ENCODE measurements at regions not wholly inside any gene's neighbourhood (a gene's known extent, or its start where the extent isn't known, plus 50 kb on each side); places are given as distances from the start of the nearest gene placed in this dataset.
"Not testable (repeated sequence)": the region's sequence is repeated elsewhere in the genome, so short reads cannot be mapped to it uniquely, and the experiment has no call there.

DNA sequence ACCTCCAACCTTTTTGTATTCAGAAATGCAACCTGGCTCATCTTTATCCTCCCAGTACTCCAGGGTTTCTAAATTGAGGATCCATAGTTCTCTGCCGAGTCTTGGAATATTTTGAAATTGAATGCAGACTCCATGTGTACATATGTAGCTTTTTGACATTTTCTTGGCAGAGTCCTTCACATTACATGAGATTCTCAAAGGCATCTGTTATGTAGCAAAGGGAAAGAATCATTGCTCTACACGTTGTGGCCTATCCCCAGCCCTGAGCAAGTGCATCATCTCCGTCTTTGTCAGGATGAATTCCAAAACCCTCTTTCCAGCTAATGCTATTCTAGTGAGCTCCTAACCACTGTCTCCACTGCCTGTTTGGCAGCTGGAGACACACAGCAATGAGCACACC lies 742.9 kb downstream of the DHX35 start:
- DNase-seq (ENCODE audit: low spot score), result no peak

DNA sequence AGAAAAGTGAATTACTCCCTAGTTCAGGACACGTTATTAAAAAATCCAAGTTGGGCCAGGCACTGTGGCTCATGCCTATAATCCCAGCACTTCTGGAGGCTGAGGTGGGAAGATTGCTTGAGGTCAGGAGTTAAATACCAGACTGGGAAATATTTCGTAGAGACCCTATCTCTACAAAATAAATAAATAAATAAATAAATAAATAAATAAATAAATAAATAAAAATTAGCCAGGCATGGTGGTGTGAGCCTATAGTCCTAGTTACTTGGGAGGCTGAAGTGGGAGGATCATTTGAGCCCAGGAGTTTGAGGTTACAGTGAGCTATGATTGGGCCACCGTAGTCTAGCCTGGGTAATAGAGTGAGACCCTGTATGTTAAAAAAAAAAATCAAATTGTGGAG lies 741.2 kb downstream of the DHX35 start:
- DNase-seq (ENCODE audit: low spot score), result not testable (repeated sequence)

- DNase-seq (ENCODE audit: low spot score), result no peak
Measured at GRCh38 chr20:39702701-39703349, 740.7 kb downstream of the DHX35 start.

DNA sequence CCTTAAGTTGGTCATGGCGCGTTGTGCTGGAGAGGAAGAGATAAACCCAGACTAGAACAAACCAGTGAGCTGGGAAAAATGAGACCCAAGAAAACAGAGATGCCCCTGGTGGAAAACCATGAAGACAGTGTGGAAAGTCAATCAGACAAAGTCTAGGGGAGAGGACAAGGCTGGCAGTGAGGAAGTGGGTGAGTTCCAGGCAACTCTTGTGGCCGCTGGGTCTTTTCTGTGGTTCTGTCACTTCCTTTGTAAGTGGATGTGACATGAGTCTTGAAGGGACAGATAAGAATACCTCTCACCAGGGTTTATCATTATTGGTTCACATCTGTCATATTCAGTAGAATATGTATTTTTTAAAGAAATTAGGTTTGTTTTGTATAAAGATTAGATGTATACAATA lies 738.4 kb downstream of the DHX35 start:
- DNase-seq (ENCODE audit: low spot score), result no peak

DNA sequence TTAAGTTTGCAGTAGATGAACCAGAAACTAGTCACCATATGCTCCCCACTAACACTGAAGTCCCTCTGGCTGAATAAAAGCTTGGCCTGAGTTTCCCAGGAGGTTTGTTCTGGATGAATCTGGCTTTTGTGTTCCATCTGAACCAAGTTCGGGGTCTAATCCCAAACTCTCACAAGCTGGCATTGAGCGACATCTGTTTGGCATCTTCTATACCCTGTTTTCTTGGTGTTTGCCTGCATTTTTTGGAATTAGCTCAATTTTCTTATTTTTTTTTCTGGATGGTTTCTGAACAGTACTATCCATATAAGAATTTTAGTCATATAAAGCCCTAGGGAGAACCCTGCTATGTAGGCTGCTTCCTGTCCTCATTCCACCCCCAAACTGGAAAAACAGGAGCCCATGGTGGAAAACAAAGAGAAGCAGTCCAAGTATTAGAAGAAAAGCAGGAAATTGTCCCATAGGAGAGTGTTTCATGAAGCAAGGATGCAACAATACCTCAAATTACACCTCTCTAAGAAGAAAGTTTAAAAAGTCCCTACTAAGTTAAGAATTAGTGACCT lies 737.1 kb downstream of the DHX35 start:
- no peak for DNase-seq (ENCODE audit: low spot score)

- DNase-seq (ENCODE audit: low spot score), result no peak
Measured at GRCh38 chr20:39698752-39699151, 736.6 kb downstream of the DHX35 start.

DNA sequence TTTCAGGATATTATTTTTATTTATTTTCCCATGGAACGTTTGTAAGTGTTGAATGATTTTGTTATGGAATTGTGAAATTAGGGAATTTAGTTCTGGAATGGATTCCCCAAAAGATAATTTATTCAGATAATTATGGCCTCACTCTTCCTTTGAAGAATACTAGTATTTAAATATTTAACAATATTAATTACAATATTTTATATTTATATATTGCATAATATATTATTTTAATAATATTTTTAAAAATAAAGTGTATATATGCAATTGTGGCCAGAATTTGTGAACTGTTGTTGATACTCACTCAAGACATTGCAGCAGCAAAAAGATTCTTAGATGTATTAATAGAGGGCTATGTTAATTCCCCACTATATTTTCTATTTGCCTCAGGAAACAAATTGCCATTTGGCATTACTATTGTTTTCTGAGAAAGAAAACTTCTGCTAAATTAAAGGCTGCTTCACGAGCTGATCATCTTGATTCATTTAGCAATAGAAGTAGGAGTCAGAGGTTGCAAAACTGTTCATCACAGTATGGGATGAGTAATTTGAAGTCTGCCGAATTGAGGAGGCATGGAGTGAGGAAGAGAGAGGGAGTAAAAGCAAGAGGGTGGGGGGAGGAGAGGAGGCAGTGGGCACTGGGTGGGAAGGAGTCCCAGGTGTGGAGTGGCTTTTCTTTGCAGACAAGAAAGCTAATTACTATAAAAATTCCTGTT lies 729.2 kb downstream of the DHX35 start:
- no peak for DNase-seq (ENCODE audit: low spot score)

DNA sequence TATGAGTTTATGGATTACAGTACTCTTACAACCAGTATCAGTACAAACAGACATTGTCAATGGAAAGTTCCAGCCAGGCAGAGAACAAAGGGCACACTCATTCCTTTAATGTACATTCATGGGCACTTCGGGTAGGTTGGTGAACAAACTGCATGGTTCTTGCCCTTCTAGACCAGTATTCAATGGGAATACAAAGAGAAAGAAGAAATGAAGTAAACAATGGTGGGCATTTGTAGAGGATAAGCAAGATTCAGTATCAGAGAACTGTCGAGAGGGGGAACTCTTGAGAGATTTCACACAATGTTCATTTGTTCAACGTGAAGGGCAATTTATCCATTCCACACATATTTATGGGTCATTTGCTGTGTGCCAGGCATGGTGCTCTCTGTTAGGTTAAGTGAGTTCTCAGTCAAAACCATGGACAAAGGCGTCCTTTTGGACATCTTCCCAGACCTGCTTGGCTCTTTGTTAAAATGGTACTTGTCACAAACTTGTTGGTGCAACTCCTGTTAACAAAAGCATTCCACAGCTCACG lies 714.8 kb downstream of the DHX35 start:
- DNase-seq (ENCODE audit: low spot score), result no peak

GRCh38 chr20:39676241-39676640 lies 714.1 kb downstream of the DHX35 start:
- no peak for DNase-seq (ENCODE audit: low spot score)

GRCh38 chr20:39674842-39675241 lies 712.7 kb downstream of the DHX35 start:
- DNase-seq (ENCODE audit: low spot score), result no peak

DNA sequence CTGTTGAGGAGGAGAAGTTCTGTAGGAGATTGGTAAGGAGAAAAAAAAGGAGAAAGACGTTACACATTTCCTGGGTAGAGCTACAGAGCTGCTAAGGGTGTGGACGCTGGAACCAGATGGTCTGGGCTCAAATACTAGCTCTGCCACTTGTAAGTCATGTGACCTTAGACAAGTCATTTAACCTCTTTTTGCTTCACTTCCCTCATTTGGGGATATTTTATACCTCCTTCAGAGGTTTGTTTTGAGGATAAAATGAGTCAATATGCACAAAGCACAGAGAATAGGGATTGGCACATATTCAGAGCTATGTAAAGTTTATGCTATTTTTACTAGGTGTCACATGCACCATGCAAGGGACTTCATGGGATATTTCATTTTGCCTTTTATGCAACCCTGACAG lies 708.8 kb downstream of the DHX35 start:
- no peak for DNase-seq (ENCODE audit: low spot score)

DNA sequence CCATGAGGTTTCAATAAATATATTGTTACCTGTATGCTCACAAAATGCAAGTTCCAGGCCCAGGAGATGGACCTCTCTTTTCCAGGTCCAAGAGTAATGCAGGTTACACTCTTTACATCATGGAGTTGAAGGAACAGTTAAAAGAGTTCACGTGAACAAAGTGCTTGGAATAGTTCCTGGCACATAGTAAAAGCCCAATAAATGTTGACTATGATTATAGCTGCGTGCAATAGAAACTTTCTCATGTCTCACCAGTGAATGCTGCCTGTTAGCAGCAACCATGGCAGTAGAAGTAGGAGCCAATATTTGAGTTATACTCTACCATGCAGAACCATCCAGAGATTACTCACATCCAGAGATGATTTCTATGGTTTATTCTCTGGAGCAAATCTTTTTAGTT lies 707.5 kb downstream of the DHX35 start:
- no peak for DNase-seq (ENCODE audit: low spot score)

DNA sequence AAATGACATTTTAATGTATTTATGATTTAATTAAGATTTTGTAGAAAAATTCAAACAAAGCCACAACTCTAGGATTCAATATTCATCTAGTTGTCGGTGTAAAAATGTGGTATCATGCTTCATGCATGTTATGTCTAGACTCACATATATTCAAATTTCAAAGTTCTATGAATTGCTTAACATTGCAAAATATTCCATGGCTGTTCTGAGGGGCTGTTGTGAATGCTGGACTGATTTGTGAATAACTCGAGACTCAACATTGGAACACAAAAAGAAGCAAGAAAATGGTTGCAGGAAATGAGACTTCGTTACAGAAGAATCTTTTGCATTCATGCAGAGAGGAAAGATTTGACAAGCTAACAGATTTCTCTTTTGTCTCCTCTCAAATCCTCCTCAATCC lies 705.9 kb downstream of the DHX35 start:
- no peak for DNase-seq (ENCODE audit: low spot score)

GRCh38 chr20:39661833-39662232 lies 699.7 kb downstream of the DHX35 start:
- DNase-seq (ENCODE audit: low spot score), result no peak

- no peak for DNase-seq (ENCODE audit: low spot score)
Measured at GRCh38 chr20:39660965-39661364, 698.8 kb downstream of the DHX35 start.

- DNase-seq (ENCODE audit: low spot score), result no peak
Measured at GRCh38 chr20:39660226-39660625, 698.1 kb downstream of the DHX35 start.

GRCh38 chr20:39658662-39659409 lies 696.7 kb downstream of the DHX35 start:
- no peak for DNase-seq (ENCODE audit: low spot score)

- DNase-seq (ENCODE audit: low spot score), result no peak
Measured at GRCh38 chr20:39654171-39654570, 692.0 kb downstream of the DHX35 start.

DNA sequence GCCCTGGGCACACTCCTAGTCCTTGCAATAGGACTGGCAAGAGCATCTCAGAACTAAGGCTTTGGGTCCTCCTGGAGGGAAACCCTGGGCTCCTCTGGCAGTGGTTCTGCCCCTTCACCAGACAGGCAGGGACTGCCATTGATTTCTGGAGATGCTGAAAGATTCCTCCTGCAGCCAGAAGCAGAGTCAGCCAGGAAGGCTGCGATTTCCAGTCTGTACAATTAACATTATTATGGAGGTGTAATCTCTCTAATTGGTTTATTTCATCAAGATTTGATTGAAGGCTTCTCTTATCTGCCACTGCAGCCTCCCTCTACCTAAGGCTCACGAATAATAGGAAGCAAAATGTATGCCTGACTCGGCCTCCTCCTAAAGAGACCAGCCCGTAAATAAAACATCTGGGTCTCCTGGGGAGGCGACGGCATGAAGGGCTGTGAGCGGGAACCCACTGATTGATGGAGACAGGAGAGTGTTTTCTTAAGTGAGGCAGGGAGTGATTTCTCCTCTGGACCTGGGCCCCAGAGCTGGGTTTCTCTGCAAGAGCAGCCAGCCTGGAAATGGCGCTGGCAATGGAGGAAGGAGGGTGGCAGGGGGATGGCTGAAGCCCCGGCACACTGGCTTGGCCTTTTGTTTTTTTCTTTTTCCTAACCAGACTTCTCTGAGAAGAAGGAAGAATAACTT lies 689.6 kb downstream of the DHX35 start:
- no peak for DNase-seq (ENCODE audit: low spot score)

DNA sequence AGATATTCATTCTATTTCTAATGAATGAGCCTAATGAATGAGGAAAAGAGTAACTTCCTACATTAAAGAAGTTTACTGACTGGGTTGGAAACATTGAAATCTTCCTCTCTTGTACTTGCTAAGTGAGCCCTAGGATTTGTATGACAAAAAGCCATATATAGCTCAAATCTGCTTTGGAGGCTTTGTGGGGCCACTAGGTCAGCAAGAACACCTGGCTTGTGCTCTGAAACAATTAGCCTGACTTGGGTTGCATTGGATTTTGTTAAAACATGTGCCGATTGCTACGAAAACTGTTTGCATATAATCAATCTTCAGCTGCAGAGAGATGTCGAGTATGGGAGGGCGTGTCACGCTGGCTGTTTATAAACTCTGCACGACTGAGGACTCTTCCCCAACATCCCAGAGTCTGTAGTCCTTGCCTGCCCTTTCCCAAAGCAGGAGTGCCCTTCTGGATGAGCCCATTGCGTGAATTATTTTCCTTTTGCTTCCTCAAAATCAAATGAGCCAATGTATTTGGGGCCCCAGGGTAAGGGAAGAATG lies 684.8 kb downstream of the DHX35 start:
- DNase-seq (ENCODE audit: low spot score), result no peak

DNA sequence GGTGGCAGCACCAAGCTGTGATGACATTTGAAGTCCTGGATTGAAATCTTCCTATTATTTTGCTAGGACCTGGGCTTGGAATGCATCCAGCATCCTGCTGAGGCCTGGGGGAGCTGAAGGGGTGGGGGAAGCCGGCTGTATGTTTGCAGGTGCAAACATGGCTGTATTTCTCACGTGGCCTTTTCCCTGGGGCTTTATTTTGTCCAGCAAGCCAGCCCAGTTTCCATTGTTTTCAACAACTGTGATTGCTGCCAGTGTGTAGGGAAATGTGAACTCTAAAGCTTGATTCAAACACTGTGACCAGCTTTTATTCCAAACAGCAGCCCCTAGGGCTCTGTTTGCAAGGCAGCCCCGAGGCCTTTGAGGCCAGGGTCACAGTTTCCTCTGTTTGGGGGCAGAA lies 683.0 kb downstream of the DHX35 start:
- no peak for DNase-seq (ENCODE audit: low spot score)

DNA sequence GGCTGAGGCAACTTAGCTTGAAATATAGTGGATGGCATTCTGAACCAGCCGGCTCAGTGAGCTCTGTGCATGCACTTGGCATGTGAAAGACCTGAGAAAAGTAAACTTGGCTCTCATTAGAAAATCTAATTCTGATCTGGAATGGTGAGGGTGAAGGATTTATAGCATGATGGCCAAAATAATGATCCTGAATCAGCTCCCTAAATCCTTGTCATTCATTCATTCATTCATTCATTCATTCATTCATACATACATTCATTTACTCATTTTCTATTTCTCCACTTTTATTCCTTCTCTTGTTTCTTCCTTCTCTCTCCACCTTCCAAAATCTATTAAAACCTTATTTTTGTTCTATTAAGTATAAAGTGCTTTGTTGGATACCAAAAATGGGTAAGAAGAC lies 681.1 kb downstream of the DHX35 start:
- DNase-seq (ENCODE audit: low spot score), result no peak

Data from cerebellar cortex (tissue), 1 donor.